GM04504 (cell line): ENCODE measurements at regions not wholly inside any gene's neighbourhood (a gene's known extent, or its start where the extent isn't known, plus 50 kb on each side); places are given as distances from the start of the nearest gene placed in this dataset.

ENCODE experiments used
- DNase-seq: peaks from one replicate; pipeline ENCODE4 v3.0.0-alpha.2; 2012; ENCODE audit warnings: low read depth

DNA sequence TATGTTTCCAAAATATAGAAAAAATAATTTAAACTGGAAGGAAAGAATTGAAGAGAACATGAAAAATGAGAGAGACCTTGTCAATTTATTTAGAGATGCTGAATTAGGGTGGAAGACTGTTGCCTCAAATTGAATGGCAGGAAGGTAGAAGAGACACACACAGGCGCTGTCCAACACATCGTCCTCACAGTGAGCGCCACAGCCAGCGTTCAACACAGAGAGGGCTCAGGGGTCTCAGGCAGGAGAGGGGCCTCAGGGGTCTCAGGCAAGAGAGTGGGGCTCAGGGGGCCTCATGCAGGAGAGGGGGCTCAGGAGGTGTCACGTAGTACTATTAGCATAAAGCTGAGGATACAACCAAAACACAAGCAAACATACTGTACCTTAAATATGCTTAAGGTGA, 65.7 kb downstream of the TMEM18 start:
- no peak for DNase-seq

DNA sequence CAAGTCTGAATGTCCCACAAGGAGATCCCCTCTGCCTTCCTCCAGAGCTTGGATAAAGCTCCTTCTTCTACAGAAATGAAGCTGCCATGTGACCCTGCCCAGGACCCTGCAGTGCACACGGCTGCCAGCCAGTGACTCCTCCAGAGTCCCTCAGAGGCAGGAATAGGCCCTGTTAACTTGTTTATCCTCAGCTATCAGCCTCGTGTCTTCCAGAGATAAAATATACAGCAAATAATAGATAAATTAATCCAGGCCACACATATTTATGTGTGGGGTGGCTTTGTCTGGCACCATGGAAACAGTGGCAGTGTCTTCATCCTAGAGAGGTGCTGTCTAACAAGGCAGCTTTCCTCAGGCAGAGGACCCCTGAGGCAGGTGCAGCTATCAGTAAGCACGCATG, 66.7 kb downstream of the TMEM18 start:
- no peak for DNase-seq

DNA sequence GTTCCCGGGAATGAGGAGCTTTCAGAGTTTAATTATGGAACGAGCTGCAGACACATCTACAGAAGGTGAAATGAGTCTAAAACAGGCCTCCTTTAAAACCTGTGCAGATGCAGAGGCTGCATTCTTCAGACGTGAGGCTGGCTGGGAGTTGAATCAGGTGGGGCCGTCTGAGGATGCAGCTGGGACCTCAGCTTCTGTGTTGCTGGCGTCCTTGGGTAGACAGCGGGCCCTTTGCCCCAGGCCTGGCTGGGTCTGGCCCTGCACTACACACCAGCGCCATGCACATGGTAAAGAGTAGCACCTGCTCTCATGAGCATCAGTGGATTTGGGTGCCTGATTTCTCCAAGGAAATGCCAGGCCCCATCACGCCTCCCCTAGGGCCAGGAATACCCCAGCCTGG, 67.3 kb downstream of the TMEM18 start:
- DNase-seq = no peak

DNA sequence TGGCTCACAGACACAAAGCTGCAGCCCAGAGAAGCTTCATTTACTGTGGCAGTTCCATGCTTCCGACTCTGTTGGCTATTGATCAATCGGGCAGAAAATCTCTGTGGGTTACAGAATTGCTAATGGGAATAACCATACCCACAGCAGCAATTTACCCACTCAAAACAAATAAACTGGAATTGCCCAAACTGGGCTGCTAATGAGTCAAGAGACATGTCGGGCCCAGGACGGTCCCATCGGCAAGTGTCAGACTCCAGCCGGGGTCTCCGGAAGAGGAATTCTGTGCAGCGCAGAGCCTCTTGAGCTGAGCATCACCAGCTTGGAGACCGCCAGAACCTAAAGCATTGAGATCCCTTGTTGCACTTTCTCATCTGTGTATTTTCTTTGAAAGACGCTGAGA, 67.8 kb downstream of the TMEM18 start:
- no peak for DNase-seq

DNA sequence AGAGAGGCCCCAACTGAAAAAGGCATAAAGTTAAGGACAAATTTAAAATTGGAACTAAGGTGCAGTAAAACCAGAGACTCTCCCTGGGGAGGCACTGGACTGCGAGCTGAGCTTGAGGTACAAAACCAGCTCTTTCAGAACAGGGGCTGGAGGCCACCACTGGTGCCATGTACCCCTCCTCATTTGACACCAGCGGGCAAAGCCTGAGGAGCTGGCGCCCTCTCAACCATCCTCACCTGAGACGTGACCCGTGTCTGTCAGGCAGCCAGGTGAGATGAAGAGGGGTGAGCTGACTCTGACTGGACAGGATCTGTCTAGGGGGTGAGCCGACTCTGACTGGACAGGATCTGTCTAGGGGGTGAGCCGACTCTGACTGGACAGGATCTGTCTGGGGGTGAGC, 68.5 kb downstream of the TMEM18 start:
- DNase-seq = no peak

DNA sequence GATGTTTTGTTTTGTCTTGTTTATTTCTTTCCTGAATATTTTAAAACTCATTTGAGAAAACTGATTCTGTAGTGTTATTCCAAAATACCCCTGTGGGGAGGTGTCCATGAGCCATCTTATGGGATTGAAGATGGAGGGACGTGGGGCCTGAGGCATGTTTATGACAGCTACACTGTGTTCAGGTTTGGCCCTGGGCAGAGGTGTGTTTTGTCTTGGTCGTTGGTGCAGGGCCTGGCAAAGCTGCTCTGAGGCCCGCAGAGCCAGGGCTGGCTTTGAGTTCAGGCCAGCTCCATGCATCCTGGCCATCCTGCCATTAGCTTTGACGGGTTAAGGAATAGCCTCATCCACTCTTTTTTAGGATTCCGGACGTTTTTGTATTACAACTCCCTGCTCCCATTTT, 68.9 kb downstream of the TMEM18 start:
- no peak for DNase-seq

DNA sequence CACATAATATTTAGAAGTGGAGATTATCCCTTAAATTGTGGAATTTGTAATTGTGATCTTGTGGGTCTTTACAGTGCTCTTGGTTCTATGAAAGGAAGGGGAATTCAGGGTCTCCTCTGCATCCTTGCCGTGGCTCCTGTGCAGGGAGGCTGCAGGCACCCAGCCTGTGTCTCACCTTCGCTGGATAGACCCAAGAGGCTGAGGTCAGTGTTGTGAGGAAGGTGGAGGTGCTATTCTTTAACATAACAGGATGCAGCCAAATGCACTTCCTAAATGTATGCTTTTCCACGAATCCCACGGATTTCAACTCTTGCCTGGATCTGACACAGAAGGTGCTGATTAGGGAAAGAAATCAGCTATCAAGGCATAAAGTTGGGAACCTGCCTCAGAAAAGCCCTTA, 69.5 kb downstream of the TMEM18 start:
- no peak for DNase-seq

DNA sequence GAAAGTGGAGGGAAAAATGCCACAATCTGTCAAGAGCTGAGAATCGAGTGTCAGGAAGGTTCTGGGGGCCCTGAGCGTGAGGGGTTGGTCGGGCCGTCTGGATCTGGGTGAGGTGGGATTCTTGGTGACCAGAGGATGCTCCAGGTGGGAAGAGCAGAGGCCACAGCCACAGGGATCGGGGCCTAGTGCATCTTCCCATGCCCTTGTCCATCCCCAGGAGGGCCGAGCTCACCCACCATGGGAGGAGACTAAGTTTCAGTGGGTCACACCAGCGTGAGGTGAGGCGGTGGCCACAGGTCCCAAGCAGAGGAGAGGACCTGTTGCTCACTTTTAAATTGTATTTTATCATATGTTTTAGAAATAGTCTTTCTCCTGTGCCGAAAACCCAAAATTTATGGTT, 70.0 kb downstream of the TMEM18 start:
- DNase-seq = no peak

DNA sequence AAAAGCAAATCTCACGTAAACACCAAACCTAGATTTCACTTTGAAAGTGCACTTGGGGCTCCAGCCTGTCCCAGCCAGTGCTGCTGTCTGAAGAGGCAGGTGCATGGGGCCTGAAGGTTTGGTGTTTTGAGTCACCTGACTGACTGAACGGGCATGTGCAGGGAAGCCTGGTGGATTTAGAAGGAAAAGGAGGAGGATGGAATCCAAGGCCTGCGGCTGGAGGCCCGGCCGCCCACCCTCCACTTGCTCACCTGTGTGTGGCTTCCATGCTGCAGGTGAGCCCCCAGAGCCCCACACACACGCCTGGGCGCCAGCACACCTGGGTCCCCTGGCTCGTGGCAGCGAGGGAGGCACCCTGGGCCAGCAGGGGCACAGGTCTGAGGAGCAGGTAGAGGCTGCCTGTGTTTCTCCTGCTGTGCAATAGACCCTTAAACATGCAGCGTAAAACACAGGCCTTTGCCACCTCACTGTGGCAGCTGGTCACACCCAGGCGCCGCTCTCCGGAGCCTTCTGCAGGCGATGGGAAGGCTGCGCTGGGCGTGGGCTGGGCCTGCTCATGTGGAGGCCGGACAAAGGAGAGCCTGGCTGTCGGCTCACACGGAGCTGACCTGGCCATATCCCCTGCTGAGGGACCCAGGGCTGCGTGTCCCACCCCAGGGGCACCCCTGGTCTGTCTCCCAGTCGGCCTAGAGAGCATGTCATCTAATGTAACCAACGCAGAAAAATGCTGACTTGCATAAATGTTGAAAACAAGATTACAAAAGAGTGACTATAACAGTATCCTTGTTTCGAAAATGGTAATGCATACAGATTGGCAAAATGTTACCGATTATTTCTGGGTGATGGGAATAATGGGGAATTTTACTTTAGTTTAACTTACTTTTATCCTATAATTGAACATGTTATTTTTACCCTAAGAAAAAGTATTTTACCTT, 71.3 kb downstream of the TMEM18 start:
- no peak for DNase-seq

DNA sequence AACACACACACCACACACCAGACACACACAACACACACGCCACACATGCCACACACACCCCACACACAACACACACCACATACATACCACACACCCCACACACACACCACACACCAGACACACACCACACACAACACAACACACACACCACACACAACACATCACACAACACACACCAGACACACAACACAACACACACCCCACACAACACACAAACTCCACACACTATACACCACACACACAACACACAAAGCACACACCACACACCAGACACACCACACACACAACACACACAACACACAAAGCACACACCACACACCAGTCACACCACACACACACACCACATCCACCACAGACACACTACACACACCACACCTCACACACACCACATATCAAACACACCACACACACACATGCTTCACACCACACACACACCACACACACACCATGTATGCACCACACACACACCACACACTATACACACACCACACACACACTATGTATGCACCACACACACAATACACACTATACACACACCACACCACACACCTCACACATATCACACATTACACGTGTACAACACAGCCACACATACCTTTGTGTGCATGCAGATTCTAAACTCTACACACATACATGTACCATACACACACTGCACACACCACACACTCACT, 72.2 kb downstream of the TMEM18 start:
- no peak for DNase-seq

DNA sequence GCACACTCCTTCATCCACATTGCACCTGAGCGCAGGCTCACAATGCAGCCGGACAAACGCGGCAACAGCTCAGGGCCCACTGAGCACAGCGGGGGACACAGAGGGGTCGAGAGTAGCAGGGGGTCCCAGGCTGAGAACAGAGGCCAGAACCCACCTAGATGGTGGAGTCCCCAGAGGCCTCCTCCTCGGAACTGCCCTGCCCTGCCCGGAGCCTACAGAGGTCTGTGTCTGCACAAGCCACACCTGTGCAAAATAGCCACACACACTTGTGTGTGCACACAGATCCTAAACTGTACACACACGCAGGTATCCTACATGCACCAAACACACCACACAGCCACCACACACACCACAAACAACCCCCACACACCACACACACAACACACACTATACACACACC, 72.8 kb downstream of the TMEM18 start:
- no peak for DNase-seq

DNA sequence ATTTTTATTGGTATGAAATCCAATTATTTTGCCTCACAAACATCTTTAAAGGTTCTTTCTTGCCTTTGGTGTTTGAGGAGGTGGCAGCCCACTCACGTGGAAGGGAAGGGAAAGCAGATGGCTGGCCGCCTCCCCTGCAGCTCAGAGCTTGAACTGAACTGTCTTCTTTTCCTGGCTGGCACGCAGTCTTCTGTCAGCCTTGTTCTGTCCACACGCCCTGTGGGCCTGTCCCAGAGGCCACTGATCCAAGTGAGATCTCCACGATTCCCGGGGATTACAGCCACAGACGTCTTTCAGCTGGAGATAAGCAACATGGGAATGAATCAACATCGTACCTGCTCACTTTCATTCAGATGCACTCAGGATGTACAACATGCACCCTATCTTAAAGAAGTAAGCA, 73.3 kb downstream of the TMEM18 start:
- no peak for DNase-seq

DNA sequence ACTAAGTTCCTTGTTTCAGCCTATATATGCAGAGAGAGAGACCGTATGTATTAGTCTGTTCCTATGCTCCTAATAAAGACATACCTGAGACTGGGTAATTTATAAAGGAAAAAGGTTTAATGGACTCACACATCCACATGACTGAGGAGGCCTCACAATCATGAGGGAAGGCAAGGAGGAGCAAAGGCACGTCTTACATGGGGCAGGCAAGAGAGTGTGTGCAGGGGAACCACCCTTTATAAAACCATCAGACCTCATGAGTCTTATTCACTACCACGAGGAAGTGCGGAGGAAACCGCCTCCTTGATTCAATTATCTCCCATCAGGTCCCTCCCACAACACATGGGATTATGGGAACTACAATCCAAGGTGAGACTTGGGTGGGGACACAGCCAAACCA, 73.8 kb downstream of the TMEM18 start:
- DNase-seq = no peak

DNA sequence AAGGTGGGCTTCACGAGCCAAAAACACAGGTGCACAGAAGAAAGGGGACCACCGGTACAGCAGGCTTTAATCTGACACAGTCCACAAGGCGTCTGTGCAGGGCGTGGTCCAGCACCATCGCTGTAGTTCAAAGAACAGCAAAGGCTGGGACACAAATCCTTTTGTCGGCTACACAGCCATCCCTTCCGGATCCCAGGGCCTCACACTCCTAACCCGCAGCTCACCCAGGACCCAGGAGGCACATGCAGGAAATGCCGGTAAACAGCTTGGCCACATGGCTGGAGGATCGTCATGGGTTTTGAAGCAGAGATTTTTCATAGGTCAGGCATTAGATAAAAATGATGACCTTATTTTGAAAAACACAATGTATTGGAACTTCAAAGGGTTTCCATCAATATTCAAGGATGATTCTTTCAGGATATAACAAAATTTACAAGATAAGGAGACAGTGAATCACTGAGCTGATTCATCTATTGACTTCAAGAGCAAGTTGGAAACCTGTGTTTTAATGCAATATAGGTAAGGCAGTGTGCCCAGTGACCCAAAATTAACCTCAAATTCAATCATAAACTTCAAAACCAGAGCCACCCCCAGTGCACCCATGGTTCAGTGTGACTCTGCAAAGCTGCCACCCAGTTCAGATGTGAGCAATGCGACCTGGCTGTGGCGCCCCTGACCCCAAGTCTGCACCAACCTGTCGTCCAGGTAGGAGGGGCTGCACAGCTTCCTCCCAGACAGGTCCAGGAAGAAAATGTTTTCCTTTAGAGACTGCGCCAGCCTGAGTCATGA, 74.4 kb downstream of the TMEM18 start:
- DNase-seq = no peak

DNA sequence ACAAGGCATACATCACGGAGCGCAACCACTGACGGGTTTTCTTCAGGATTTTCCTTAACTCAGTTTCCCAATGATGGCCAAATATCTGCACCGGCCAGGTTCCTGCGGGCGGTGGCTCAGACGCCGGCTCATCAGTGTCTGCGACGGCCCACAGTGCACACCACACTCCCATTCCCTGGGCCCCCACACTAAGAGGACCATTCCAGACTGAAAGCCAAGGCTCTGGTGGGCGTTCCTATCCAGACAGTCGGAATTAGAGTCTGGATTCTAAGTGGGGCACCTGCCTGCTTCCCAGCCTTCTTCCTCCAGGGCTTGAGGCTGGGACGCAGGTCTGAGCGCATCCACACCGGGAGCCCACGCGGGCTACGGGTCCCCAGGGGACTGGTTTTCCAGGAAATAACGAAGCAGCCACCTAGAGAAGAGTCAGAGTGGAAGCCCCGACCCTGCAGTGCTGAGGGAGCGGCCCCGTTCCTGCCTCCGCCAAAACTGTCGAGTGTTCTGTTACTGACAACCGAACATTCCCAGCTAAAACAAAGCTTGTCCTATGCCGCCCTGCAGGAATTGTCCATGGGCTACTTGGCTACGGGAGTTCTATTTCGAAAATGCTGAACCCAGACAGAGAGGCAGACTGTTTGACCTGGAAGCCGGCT, 75.3 kb downstream of the TMEM18 start:
- DNase-seq = no peak

DNA sequence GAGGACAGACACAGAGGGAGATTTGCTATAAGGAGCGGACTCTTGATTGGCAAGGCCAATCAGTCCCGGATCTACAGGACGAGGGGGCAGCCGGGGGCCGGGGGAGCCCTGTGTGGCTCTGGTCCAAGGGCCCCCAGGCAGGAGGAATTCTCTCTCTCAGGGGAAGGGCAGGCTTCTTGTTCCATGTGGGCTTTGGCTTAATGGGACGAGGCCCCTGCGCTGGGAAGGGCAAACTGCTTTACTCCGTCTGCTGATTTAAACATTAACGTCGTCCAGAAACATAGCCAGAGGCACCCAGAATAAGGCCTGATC, 75.9 kb downstream of the TMEM18 start:
- no peak for DNase-seq

DNA sequence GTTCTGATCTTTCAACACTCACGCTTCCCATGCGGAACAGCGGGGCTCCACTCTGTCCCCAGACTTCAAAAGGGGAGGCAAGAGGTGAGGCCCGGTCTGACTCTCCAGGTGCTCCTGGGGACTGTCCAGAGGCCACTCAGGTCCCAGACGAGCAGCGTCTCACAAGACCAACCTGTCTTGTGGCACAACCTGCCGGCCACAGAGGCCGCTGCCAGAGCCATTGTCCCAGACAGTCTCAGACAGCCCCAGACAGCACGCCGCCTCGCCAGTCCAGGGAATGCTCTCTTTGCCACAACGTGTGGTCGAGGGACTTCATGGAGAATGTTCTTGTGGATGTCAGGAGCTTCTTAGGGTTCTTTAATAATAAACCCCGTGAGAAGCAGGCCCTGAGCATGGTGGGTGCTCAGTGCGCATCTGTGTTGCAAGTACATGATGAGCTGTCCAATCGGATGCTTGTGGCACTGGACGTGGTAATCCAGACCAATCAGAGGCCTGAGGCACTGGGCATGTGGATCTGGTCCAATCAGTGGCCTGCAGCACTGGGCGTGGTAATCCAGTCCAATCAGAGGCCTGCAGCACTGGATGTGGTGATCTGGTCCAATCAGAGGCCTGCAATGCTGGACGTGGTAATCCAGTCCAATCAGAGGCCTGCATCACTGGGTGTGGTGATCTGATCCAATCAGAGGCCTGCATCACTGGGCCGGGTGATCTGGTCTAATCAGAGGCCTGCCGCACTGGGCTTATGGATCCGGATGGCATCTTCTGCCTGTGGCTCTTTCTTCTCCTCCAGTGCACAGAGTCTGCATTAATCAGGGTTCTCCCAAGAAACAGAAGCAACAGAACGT, 76.4 kb downstream of the TMEM18 start:
- no peak for DNase-seq

DNA sequence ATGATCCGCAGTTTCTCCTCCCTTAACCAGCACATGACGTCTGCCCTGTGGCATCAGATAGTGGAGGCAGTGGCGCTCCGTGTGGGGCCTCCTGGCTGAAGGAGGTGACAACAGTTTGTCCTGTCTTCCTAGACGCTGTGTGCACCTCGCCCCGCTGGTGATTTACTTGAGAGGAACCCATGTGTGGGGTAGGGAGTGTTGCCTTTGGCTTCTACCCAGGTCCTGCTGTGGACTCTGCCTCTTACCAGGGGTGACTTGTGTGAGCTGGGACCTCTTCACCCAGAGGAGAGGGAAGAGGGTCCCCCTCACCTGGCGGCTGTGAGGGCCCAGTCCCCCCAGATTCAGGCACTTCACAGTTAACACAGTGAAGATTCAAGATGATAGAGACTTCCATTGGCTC, 77.6 kb downstream of the TMEM18 start:
- DNase-seq = no peak

DNA sequence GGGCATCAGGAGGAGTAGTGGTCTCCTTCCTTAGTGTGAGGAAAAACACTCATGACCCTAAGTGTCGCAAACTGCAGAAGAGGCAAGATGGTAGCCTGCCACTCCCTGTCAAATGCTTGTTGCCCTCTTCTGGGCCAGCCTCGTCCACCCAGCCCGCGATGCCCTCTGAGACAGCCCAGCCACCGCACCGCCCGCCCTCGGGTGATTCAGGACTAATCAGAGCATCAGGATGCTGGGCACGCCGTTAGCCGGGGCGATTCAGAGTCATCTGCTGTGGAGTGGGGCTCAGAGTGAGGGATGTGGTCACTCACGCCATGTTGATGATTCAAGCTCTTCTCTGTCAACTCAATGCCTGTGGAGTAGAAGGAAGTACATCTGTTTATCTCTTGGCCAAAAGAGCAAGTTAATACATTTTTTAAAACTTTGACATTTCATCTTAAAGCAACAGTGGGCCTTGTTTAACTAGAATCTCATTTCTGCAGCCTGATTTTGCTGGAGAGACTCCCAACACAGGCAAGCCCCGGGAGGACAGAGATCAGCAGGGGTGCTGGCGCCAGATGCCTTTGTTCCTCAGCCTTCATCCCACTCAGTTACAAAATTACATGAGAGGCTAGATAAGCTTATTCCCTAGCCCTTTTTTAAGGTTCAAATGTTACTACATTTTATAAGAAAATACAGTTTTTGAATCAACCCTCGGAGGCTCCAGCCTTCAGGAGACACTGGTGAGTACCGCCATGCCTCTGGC, 79.0 kb downstream of the TMEM18 start:
- DNase-seq = no peak

DNA sequence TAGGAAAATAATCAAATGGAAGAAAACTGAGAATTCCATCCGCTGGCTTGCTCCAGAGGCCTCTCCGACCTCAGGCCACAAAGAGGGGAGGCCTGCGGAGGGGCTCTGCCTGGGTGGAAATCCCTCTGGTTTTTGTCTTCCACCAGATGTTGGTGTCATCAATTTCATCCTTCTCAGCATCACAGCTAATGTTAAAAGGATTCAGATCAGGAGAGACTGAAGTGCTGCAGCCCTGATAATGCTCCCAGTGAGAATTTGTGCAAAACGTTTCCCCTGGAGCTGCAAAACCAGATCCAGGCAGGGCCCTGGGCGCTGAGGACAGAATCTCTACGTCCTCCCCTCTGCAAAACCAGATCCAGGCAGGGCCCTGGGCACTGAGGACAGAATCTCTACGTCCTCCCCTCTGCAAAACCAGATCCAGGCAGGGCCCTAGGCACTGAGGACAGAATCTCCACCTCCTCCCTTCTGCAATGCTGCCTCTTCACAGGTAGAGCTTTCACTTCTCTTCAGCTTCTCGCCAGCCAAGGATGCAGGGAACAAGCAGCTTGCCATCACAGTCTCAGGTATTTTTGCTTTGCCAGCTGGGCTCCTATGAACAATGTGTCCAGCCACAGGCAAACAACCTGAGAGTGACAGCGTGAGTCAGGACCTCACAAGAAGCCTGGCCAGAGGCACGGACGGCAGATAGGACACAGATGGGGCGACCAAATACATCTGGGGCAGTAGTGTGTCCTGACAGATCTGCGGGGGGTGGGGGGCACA, 81.2 kb downstream of the TMEM18 start:
- no peak for DNase-seq
